GM12892 (cell line): ENCODE measurements at regions not wholly inside any gene's neighbourhood (a gene's known extent, or its start where the extent isn't known, plus 50 kb on each side); places are given as distances from the start of the nearest gene placed in this dataset.

Source experiments
- POLR2A ChIP-seq: IDR thresholded peaks from 2 replicates; pipeline ENCODE4 v1.6.1; 2011; ENCODE audit warnings: low read depth, low read length, control low read depth
- POLR2AphosphoS5 ChIP-seq: IDR thresholded peaks from 2 replicates; pipeline ENCODE4 v1.6.1; 2011; ENCODE audit warnings: low read depth, low read length, control low read depth
- TAF1 ChIP-seq: IDR thresholded peaks from 2 replicates; pipeline ENCODE4 v1.6.1; 2011; ENCODE audit warnings: low read depth, mild to moderate bottlenecking, control low read depth, low read length, borderline replicate concordance

GRCh38 chr2:65751408-65751807, 319.0 kb upstream of the SPRED2 start:
- no peak for TF ChIP-seq POLR2AphosphoS5
- no peak for TF ChIP-seq POLR2A
- no peak for TF ChIP-seq TAF1
